SK-N-SH treated with all-trans-retinoic acid at 6 μM for 48 hours (cell line): ENCODE measurements at regions not wholly inside any gene's neighbourhood (a gene's known extent, or its start where the extent isn't known, plus 50 kb on each side); places are given as distances from the start of the nearest gene placed in this dataset.

Experiments
- ATAC-seq: fragments of 200-7000 bp; cut with Tn5 transposase; 3 replicates; pipeline ENCODE4 v1.9.1; 2020; ENCODE audit warnings: mild to moderate bottlenecking, moderate library complexity
- ARNTL ChIP-seq: fragments of 450-650 bp; formaldehyde crosslinking; IDR thresholded peaks from 2 replicates; pipeline ENCODE4 v1.5.0; 2020; ENCODE audit warnings: low read depth, mild to moderate bottlenecking, moderate library complexity, borderline replicate concordance
- BACH2 ChIP-seq: fragments of 250-450 bp; sonication (Bioruptor Pico); IDR thresholded peaks from 2 replicates; pipeline ENCODE4 v1.9.0; 2021; ENCODE audit warnings: mild to moderate bottlenecking, borderline replicate concordance
- CREB5 ChIP-seq: fragments of 250-450 bp; sonication (Bioruptor Pico); IDR thresholded peaks from 2 replicates; pipeline ENCODE4 v1.5.1; 2020; ENCODE audit warnings: low read depth, mild to moderate bottlenecking, moderate library complexity
- CSDC2 ChIP-seq: fragments of 250-450 bp; sonication (Bioruptor Pico); IDR thresholded peaks from 2 replicates; pipeline ENCODE4 v1.5.0; 2020; ENCODE audit warnings: mild to moderate bottlenecking, moderate library complexity
- ESRRG ChIP-seq: fragments of 250-450 bp; sonication (Bioruptor Pico); IDR thresholded peaks from 2 replicates; pipeline ENCODE4 v1.6.1; 2021; ENCODE audit warnings: mild to moderate bottlenecking
- GLIS3 ChIP-seq: fragments of 250-450 bp; sonication (Bioruptor Pico); IDR thresholded peaks from 2 replicates; pipeline ENCODE4 v1.5.0; 2020; ENCODE audit warnings: mild to moderate bottlenecking, moderate library complexity
- ISL1 ChIP-seq: fragments of 250-450 bp; sonication (Bioruptor Pico); IDR thresholded peaks from 2 replicates; pipeline ENCODE4 v2.1.2; 2022; ENCODE audit warnings: mild to moderate bottlenecking, moderate library complexity
- OSR1 ChIP-seq: fragments of 250-450 bp; sonication (Bioruptor Pico); IDR thresholded peaks from 2 replicates; pipeline ENCODE4 v1.8.0; 2022; ENCODE audit warnings: moderate library complexity, mild to moderate bottlenecking, inconsistent platforms
- POU6F1 ChIP-seq: fragments of 250-450 bp; sonication (Bioruptor Pico); IDR thresholded peaks from 2 replicates; pipeline ENCODE4 v1.8.0; 2021; ENCODE audit warnings: low read depth, mild to moderate bottlenecking, moderate library complexity, borderline replicate concordance
- RARB ChIP-seq: fragments of 250-450 bp; sonication (Bioruptor Pico); IDR thresholded peaks from 2 replicates; pipeline ENCODE4 v1.8.0; 2021; ENCODE audit warnings: mild to moderate bottlenecking, moderate library complexity
- SNAI2 ChIP-seq: fragments of 250-450 bp; sonication (Bioruptor Pico); IDR thresholded peaks from 2 replicates; pipeline ENCODE4 v1.5.0; 2020; ENCODE audit warnings: mild to moderate bottlenecking, moderate library complexity
- TCF4 ChIP-seq: fragments of 250-450 bp; sonication (Bioruptor Pico); IDR thresholded peaks from 2 replicates; pipeline ENCODE4 v1.8.0; 2021; ENCODE audit warnings: mild to moderate bottlenecking, moderate library complexity, borderline replicate concordance
- TOX ChIP-seq: fragments of 250-450 bp; sonication (Bioruptor Pico); IDR thresholded peaks from 2 replicates; pipeline ENCODE4 v1.8.0; 2021; ENCODE audit warnings: mild to moderate bottlenecking, moderate library complexity, borderline replicate concordance
- TSHZ2 ChIP-seq: fragments of 250-450 bp; sonication (Bioruptor Pico); IDR thresholded peaks from 2 replicates; pipeline ENCODE4 v1.5.0; 2020; ENCODE audit warnings: mild to moderate bottlenecking, moderate library complexity
- ZC3H10 ChIP-seq: fragments of 250-450 bp; sonication (Bioruptor Pico); IDR thresholded peaks from 2 replicates; pipeline ENCODE4 v1.5.1; 2021; ENCODE audit warnings: mild to moderate bottlenecking, moderate library complexity
- ZFP3 ChIP-seq: fragments of 250-450 bp; sonication (Bioruptor Pico); IDR thresholded peaks from 2 replicates; pipeline ENCODE4 v1.5.0; 2020; ENCODE audit warnings: mild to moderate bottlenecking, moderate library complexity
- ZNF565 ChIP-seq: fragments of 450-650 bp; formaldehyde crosslinking; conservative IDR thresholded peaks from 2 replicates; pipeline ENCODE4 v1.5.0; 2020; ENCODE audit warnings: low read depth, mild to moderate bottlenecking, moderate library complexity
- ZNF70 ChIP-seq: fragments of 450-650 bp; formaldehyde crosslinking; IDR thresholded peaks from 2 replicates; pipeline ENCODE4 v1.5.0; 2020; ENCODE audit warnings: mild to moderate bottlenecking, moderate library complexity
- ZNF8 ChIP-seq: fragments of 450-650 bp; formaldehyde crosslinking; IDR thresholded peaks from 2 replicates; pipeline ENCODE4 v1.5.0; 2020; ENCODE audit warnings: mild to moderate bottlenecking, moderate library complexity
- TF ChIP-seq, protein P1 (sequence below): fragments of 250-450 bp; sonication (Bioruptor Pico); IDR thresholded peaks from 2 replicates; pipeline ENCODE4 v1.8.0; 2020; ENCODE audit warnings: mild to moderate bottlenecking, moderate library complexity, borderline replicate concordance
- TF ChIP-seq, protein P2 (sequence below): fragments of 250-450 bp; sonication (Bioruptor Pico); IDR thresholded peaks from 2 replicates; pipeline ENCODE4 v1.5.1; 2021; ENCODE audit warnings: mild to moderate bottlenecking, moderate library complexity

DNA sequence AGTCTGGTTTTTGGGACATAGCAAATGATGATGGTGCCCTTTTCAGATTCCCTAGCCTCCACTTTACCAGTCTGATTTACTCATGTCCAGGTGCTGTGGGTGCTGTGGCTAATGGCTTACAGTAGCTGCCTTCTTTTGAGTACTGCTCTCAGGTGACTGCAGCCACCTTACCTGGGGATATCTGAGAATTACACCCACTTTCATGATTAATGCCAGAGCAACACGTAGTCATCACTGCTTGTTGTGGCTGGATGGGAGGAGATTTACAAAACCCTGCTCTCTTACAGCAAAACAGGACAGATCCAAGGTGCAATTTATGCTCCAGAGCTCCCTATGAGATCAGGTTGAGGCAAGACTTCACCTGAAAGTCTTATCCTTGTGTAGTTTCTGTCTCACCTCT, 150.6 kb downstream of the PDCD6IP start (continued):
- TF ChIP-seq, protein P1, sequence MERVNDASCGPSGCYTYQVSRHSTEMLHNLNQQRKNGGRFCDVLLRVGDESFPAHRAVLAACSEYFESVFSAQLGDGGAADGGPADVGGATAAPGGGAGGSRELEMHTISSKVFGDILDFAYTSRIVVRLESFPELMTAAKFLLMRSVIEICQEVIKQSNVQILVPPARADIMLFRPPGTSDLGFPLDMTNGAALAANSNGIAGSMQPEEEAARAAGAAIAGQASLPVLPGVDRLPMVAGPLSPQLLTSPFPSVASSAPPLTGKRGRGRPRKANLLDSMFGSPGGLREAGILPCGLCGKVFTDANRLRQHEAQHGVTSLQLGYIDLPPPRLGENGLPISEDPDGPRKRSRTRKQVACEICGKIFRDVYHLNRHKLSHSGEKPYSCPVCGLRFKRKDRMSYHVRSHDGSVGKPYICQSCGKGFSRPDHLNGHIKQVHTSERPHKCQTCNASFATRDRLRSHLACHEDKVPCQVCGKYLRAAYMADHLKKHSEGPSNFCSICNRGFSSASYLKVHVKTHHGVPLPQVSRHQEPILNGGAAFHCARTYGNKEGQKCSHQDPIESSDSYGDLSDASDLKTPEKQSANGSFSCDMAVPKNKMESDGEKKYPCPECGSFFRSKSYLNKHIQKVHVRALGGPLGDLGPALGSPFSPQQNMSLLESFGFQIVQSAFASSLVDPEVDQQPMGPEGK, result no peak
- TF ChIP-seq ZNF565 (CRISPR knock-in tag) (no peak), BACH2 (CRISPR knock-in tag) (no peak)

DNA sequence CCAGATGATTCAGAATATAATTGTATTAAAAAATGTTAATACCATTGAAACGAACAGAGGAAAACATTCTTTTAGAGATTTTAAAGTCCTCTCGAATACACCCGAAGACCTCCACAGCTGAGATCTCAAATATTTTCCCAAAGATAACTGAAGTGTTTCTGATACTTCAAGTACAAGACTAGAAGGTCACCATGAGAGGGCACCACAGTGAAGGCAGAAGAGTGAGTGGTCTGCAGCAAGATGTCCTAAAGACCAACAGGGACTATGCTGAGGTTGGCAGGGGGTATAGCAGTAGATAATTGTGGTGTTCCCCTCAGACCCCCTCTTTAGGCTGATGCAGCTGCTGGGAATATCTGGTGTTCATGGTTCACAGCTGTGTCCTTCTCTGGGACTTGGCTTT, 156.5 kb downstream of the PDCD6IP start:
- no peak for TF ChIP-seq OSR1 (CRISPR knock-in tag)
- no peak for TF ChIP-seq ZFP3 (CRISPR knock-in tag)
- TF ChIP-seq GLIS3 (CRISPR knock-in tag), result no peak
- TF ChIP-seq ZNF8, result no peak
- TF ChIP-seq BACH2 (CRISPR knock-in tag), result no peak
- no peak for TF ChIP-seq ZNF565 (CRISPR knock-in tag)
- TF ChIP-seq, all 23 proteins: peak for 0
- ATAC-seq, result no peak

DNA sequence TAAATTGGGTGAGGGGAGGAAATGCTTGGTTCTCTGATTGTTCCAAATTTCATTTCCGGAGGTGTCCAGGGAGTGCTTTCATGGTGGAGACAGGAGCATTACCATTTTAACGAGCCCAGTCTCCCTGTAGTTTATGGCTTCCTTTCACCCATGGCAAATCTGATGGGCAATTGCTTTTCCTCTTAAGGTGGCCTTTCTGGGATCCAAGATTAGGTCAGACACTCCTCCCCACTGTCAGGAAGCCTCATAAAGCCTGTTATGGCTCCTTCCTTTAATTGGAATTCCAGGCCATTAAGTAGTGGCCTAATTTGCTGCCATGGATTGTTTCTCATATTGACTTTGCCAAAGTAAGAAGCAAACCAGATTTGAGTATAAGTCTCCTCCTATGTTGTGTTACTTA, 157.8 kb downstream of the PDCD6IP start:
- no peak for TF ChIP-seq SNAI2
- no peak for TF ChIP-seq TSHZ2 (CRISPR knock-in tag)
- no peak for TF ChIP-seq POU6F1
- no peak for TF ChIP-seq ZFP3 (CRISPR knock-in tag)
- TF ChIP-seq ISL1, result no peak
- TF ChIP-seq BACH2 (CRISPR knock-in tag), result no peak
- no peak for TF ChIP-seq TCF4 (CRISPR knock-in tag)
- no peak for TF ChIP-seq GLIS3 (CRISPR knock-in tag)
- no peak for TF ChIP-seq ZC3H10
- TF ChIP-seq CREB5 (CRISPR knock-in tag), result no peak
- TF ChIP-seq, protein P1, result no peak
- no peak for TF ChIP-seq TOX (CRISPR knock-in tag)
- no peak for TF ChIP-seq ZNF565 (CRISPR knock-in tag)
- no peak for TF ChIP-seq ARNTL
- TF ChIP-seq RARB (CRISPR knock-in tag), result no peak
- no peak for ATAC-seq

- TF ChIP-seq TCF4 (CRISPR knock-in tag) (no peak), OSR1 (CRISPR knock-in tag) (no peak), TOX (CRISPR knock-in tag) (no peak), ZNF8 (no peak)
- no peak for ATAC-seq
Observed at GRCh38 chr3:33956776-33957175, 158.3 kb downstream of the PDCD6IP start.

GRCh38 chr3:33957176-33957575, 158.7 kb downstream of the PDCD6IP start:
- ATAC-seq, result no peak
- TF ChIP-seq ZNF8 (no peak), SNAI2 (no peak), ZNF70 (no peak), CSDC2 (no peak), ESRRG (no peak), RARB (CRISPR knock-in tag) (no peak)
- TF ChIP-seq, protein P1, result no peak
- TF ChIP-seq, protein P2, sequence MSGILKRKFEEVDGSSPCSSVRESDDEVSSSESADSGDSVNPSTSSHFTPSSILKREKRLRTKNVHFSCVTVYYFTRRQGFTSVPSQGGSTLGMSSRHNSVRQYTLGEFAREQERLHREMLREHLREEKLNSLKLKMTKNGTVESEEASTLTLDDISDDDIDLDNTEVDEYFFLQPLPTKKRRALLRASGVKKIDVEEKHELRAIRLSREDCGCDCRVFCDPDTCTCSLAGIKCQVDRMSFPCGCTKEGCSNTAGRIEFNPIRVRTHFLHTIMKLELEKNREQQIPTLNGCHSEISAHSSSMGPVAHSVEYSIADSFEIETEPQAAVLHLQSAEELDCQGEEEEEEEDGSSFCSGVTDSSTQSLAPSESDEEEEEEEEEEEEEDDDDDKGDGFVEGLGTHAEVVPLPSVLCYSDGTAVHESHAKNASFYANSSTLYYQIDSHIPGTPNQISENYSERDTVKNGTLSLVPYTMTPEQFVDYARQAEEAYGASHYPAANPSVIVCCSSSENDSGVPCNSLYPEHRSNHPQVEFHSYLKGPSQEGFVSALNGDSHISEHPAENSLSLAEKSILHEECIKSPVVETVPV (CRISPR knock-in tag), result no peak
